HG03469 (cell line): ENCODE measurements at regions not wholly inside any gene's neighbourhood (a gene's known extent, or its start where the extent isn't known, plus 50 kb on each side); places are given as distances from the start of the nearest gene placed in this dataset.

Experiments used
- ATAC-seq: cut with Tn5 transposase; IDR thresholded peaks from one replicate; pipeline ENCODE4 v1.9.1; 2021; ENCODE audit warnings: mild to moderate bottlenecking, moderate library complexity, moderate number of reproducible peaks; ENCODE audit not compliant: unreplicated experiment

DNA sequence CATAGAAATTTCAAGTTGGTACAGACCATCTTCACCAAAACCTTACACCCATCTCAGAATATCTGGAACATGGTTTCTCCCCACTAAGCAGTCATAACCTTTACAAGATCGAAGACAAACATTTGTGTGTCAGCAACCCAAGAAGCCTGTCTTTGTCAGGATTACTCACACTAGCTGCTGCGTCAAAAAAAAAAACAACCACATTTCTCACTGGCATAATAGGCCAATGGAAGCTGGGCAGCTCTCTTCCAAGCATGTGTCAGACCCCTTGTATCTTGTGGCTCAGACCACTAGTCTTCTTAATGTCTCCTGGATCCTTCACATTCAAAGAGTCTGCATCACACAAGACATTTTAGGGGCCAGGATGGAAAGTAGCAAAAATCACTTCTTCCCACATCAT is 266.9 kb upstream of the IGF1R start:
- no peak for ATAC-seq

GRCh38 chr15:98382139-98382538 is 266.2 kb upstream of the IGF1R start:
- ATAC-seq = no peak

DNA sequence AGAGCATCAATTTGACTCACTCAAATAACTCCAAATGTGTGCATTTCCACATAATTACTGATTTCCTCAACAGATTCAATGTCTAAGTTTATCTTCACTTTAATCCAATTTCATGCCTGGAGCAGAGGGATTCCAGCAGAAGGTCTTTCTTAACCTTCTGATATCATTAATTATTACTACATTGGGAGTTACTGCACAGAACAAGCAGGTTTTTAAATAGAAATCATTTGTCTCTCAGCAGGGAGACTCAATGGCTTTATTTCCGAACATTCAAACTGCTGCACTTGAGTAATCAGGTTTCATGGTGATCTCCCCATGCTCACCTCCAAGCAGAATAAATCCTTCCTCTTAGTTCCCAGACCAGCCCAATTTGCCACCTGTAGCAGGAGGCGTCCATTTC is 264.8 kb upstream of the IGF1R start:
- ATAC-seq = no peak

DNA sequence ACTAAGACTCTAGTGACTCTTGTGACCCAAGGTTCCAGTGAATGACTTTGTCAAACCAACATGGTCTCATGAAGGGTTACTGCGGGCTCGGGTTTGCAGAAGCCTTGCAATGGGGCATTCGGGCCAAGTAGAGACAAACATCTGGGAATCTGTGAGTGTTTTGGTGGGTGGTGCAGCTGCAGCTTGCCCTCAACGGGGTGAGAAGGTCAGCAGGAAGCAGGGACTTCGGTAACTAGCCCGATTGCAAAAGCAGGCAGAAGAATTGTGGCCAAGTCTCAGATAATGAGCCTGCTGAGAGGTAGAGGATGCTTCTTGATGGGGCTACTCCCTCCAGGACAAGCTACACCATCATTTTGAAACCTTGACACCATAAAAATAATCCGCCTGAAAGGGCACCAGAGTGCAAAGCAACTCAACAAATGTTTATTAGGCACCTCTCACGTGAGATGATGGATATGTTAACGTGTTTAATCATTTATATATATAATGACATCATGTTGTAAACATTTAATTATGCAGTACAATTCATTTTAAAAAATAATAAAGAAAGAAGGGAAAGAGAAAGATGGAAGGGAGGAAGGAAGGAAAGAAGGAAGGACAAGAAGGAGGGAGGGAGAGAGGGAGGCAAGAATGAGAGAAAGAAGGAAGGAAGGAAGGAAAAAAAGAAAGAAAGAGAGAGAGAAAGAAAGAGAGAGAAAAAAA is 263.9 kb upstream of the IGF1R start:
- no peak for ATAC-seq

DNA sequence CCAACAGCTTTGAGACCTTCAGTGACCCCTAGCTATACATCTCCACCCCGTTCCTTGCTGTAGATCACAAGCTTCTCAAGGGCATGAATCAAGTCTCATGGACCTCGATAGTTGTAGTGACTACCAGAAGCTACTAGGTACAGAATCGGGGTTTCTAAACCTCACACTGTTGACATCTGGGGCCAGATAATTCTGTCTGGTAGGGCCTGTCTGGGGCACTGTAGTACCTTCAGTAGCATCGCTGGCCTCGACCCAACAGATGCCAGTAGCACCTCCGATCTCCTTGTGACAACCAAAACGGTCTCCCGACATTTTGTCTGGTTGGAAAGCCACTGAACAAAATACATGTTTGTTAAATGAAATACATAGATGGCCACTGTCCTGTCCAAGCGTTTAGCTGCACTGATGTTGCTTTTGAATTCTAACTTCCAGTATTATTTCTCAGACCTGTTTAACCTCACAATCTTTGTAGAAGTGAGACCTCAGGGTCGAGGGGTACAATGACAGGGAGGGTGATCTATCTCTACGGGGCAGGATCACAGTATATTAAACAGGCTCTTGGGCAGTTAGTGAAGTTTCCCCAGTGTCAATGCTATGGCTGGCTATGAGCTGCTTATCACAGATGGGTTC is 262.5 kb upstream of the IGF1R start:
- ATAC-seq = no peak

GRCh38 chr15:98386561-98386960 is 261.8 kb upstream of the IGF1R start:
- no peak for ATAC-seq

DNA sequence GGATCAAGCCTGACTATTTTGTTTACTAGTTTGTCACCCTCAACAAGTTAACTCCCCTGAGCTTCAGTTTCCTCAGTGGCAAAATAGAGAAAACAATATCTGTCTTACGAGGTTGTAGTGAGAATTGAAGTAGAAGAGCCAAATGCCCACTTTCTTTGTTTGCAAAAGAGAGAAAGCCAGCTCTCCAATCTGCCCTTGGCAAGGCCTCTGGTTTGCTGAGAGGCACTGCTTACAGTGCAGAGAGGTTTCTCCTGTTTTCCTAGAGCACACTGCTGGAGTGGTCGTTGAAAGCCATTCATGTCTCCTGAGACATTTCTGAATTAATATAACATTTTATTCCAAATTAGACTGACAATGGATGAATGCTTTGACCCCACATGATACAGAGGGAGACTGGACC is 260.5 kb upstream of the IGF1R start:
- no peak for ATAC-seq

- ATAC-seq = no peak
Measured at GRCh38 chr15:98390946-98391530, 257.3 kb upstream of the IGF1R start.

- no peak for ATAC-seq
Measured at GRCh38 chr15:98391568-98391967, 256.8 kb upstream of the IGF1R start.

DNA sequence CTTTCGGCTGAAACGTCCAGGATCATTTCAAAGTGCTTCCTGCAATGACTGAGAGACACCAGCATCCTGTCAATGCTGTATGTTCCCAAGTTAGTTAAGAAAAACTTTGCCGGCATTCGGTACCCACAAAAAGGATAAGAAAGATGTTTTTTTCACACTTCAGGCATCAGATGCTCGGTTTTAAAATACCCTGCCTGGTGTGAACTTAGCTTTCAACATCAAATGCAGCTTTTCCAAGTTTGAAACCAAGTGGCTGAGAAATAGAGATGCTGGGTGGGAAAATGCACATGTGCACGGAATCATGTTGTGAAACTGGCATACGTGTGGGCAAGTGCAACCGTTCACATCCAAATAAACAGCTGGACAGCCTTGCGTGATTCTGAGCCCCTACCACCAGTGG is 254.9 kb upstream of the IGF1R start:
- no peak for ATAC-seq

GRCh38 chr15:98394546-98394945 is 253.8 kb upstream of the IGF1R start:
- ATAC-seq = no peak

- no peak for ATAC-seq
Measured at GRCh38 chr15:98395974-98396610, 252.2 kb upstream of the IGF1R start.

- no peak for ATAC-seq
Measured at GRCh38 chr15:98397419-98397818, 250.9 kb upstream of the IGF1R start.

DNA sequence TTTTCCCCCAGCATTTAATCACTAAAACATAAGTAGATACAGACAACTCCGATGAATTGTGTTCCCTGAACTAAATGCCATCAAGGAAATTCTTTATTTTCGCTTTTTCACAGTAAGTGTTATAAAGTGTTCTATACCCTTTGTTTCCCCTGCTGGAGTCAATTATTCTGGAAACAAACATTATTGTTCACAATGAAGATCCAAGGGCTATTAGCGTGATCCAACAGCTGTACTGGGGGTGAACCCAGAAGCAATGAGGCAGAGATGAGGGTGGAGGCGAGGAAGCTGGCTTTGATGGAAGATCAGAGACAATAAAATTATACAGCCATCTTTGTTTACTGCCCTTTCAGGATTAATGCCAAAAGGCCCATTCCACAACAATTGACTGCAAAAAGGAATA is 250.3 kb upstream of the IGF1R start:
- no peak for ATAC-seq

- no peak for ATAC-seq
Measured at GRCh38 chr15:98398886-98399285, 249.5 kb upstream of the IGF1R start.

GRCh38 chr15:98400120-98400519 is 248.2 kb upstream of the IGF1R start:
- ATAC-seq = no peak

GRCh38 chr15:98401029-98401428 is 247.3 kb upstream of the IGF1R start:
- ATAC-seq = no peak

GRCh38 chr15:98402486-98402885 is 245.9 kb upstream of the IGF1R start:
- ATAC-seq = no peak

- no peak for ATAC-seq
Measured at GRCh38 chr15:98403169-98403568, 245.2 kb upstream of the IGF1R start.

GRCh38 chr15:98403569-98403968 is 244.8 kb upstream of the IGF1R start:
- ATAC-seq = no peak

- ATAC-seq = no peak
Measured at GRCh38 chr15:98405013-98405412, 243.3 kb upstream of the IGF1R start.

- no peak for ATAC-seq
Measured at GRCh38 chr15:98408231-98408630, 240.1 kb upstream of the IGF1R start.
